Liver (tissue), 3 donors: ENCODE measurements at regions not wholly inside any gene's neighbourhood (a gene's known extent, or its start where the extent isn't known, plus 50 kb on each side); places are given as distances from the start of the nearest gene placed in this dataset.

Source experiments
- ATF3 ChIP-seq: IDR thresholded peaks from 2 replicates; pipeline ENCODE4 v1.6.1; 2016; ENCODE audit warnings: antibody characterized with exemption
- CTCF ChIP-seq: fragments of 150-350 bp; IDR thresholded peaks from 2 replicates; pipeline ENCODE4 v1.5.1; 2017; ENCODE audit warnings: improper control_type of control experiment, low read depth, low read length; ENCODE audit not compliant: missing input control
- EGR1 ChIP-seq, 2 donors: IDR thresholded peaks; 2 replicates each; pipeline ENCODE4 v1.6.1; 2016 to 2018; ENCODE audit warnings: antibody characterized with exemption in 2 of 2, low read depth in 2 of 2
- FOXA1 ChIP-seq: IDR thresholded peaks from 2 replicates; pipeline ENCODE4 v1.6.1; 2016; ENCODE audit warnings: antibody characterized with exemption
- GABPA ChIP-seq, 2 donors: IDR thresholded peaks in 1 of 2; conservative IDR thresholded peaks in 1 of 2; 2 replicates each; pipeline ENCODE4 v1.6.1; 2016; ENCODE audit warnings: antibody characterized with exemption in 2 of 2, mild to moderate bottlenecking in 1 of 2, moderate library complexity in 1 of 2
- HNF4G ChIP-seq: IDR thresholded peaks from 2 replicates; pipeline ENCODE4 v1.6.1; 2016; ENCODE audit warnings: antibody characterized with exemption
- JUND ChIP-seq, 2 donors: IDR thresholded peaks; 2 replicates each; pipeline ENCODE4 v1.6.1; 2016; ENCODE audit warnings: antibody characterized with exemption in 2 of 2
- MAX ChIP-seq: IDR thresholded peaks from 2 replicates; pipeline ENCODE4 v1.6.1; 2016; ENCODE audit warnings: antibody characterized with exemption
- RAD21 ChIP-seq, 2 donors: IDR thresholded peaks; 2 replicates each; pipeline ENCODE4 v1.6.1; 2016; ENCODE audit warnings: antibody characterized with exemption in 2 of 2, mild to moderate bottlenecking in 2 of 2
- REST ChIP-seq: IDR thresholded peaks from 2 replicates; pipeline ENCODE4 v1.6.1; 2016; ENCODE audit warnings: antibody characterized with exemption, mild to moderate bottlenecking
- RXRA ChIP-seq, 2 donors: IDR thresholded peaks; 2 replicates each; pipeline ENCODE4 v1.6.1; 2017 to 2018; ENCODE audit warnings: antibody characterized with exemption in 2 of 2, mild to moderate bottlenecking in 1 of 2
- SP1 ChIP-seq: IDR thresholded peaks from 2 replicates; pipeline ENCODE4 v1.6.1; 2018; ENCODE audit warnings: antibody characterized with exemption, mild to moderate bottlenecking
- YY1 ChIP-seq: IDR thresholded peaks from 2 replicates; pipeline ENCODE4 v1.6.1; 2016; ENCODE audit warnings: antibody characterized with exemption, mild to moderate bottlenecking
- donor health status: healthy.
- donor health status: healthy.

GRCh38 chr5:93359296-93359959 lies 221.6 kb downstream of the NR2F1-AS1 start:
- TF ChIP-seq GABPA (IDR thresholded peaks at IDR 0.05 in 1 of 2, conservative IDR thresholded peaks at IDR 0.05 in 1 of 2) (no peak), CTCF (no peak), RAD21 (IDR thresholded peaks at IDR 0.05) (peak; percentile 42 to 43), YY1 (no peak), MAX (peak; percentile 18), FOXA1 (no peak), EGR1 (IDR thresholded peaks at IDR 0.05; ENCODE audit: low read depth in 2 of 2) (no peak), REST (peak; percentile 4), SP1 (peak; percentile 58), RXRA (IDR thresholded peaks at IDR 0.05) (peak; percentile 23 to 38), ATF3 (no peak), HNF4G (no peak), JUND (IDR thresholded peaks at IDR 0.05) (no peak)
